ENCODE measurements at regions not wholly inside any gene's neighbourhood (a gene's known extent, or its start where the extent isn't known, plus 50 kb on each side); places are given as distances from the start of the nearest gene placed in this dataset.

- no peak for DNase-seq (ENCODE audit: low read depth, low spot score)
Observed at GRCh38 chr3:189042832-189043231, 128.9 kb upstream of the TPRG1 start.

- DNase-seq (ENCODE audit: low read depth, low spot score): no peak
Observed at GRCh38 chr3:189049458-189050236, 122.1 kb upstream of the TPRG1 start.

GRCh38 chr3:189053322-189053721 lies 118.4 kb upstream of the TPRG1 start:
- no peak for DNase-seq (ENCODE audit: low read depth, low spot score)

GRCh38 chr3:189056646-189057335 lies 115.0 kb upstream of the TPRG1 start:
- DNase-seq (ENCODE audit: low read depth, low spot score): no peak

- DNase-seq (ENCODE audit: low read depth, low spot score): no peak
Observed at GRCh38 chr3:189057369-189057768, 114.4 kb upstream of the TPRG1 start.

GRCh38 chr3:189058071-189058470 lies 113.7 kb upstream of the TPRG1 start:
- no peak for DNase-seq (ENCODE audit: low read depth, low spot score)

GRCh38 chr3:189070965-189071364 lies 100.8 kb upstream of the TPRG1 start:
- DNase-seq (ENCODE audit: low read depth, low spot score): no peak

GRCh38 chr3:189071446-189071845 lies 100.3 kb upstream of the TPRG1 start:
- no peak for DNase-seq (ENCODE audit: low read depth, low spot score)

- no peak for DNase-seq (ENCODE audit: low read depth, low spot score)
Observed at GRCh38 chr3:189076449-189076848, 95.3 kb upstream of the TPRG1 start.

GRCh38 chr3:189080745-189081144 lies 91.0 kb upstream of the TPRG1 start:
- no peak for DNase-seq (ENCODE audit: low read depth, low spot score)

- no peak for DNase-seq (ENCODE audit: low read depth, low spot score)
Observed at GRCh38 chr3:189082666-189083427, 88.9 kb upstream of the TPRG1 start.

- no peak for DNase-seq (ENCODE audit: low read depth, low spot score)
Observed at GRCh38 chr3:189084620-189085019, 87.2 kb upstream of the TPRG1 start.

- DNase-seq (ENCODE audit: low read depth, low spot score): no peak
Observed at GRCh38 chr3:189092547-189092946, 79.2 kb upstream of the TPRG1 start.

- DNase-seq (ENCODE audit: low read depth, low spot score): no peak
Observed at GRCh38 chr3:189094539-189094938, 77.2 kb upstream of the TPRG1 start.

- no peak for DNase-seq (ENCODE audit: low read depth, low spot score)
Observed at GRCh38 chr3:189096092-189096491, 75.7 kb upstream of the TPRG1 start.

- no peak for DNase-seq (ENCODE audit: low read depth, low spot score)
Observed at GRCh38 chr3:189099031-189099471, 72.7 kb upstream of the TPRG1 start.

- DNase-seq (ENCODE audit: low read depth, low spot score): no peak
Observed at GRCh38 chr3:189099505-189100290, 72.1 kb upstream of the TPRG1 start.

GRCh38 chr3:189100866-189101265 lies 70.9 kb upstream of the TPRG1 start:
- no peak for DNase-seq (ENCODE audit: low read depth, low spot score)

GRCh38 chr3:189101594-189101993 lies 70.2 kb upstream of the TPRG1 start:
- DNase-seq (ENCODE audit: low read depth, low spot score): no peak

- DNase-seq (ENCODE audit: low read depth, low spot score): no peak
Observed at GRCh38 chr3:189103208-189103607, 68.6 kb upstream of the TPRG1 start.

GRCh38 chr3:189108067-189108466 lies 63.7 kb upstream of the TPRG1 start:
- DNase-seq (ENCODE audit: low read depth, low spot score): no peak

Data from pulmonary artery endothelial cell (primary cell).